A549 (cell line): ENCODE measurements at regions not wholly inside any gene's neighbourhood (a gene's known extent, or its start where the extent isn't known, plus 50 kb on each side); places are given as distances from the start of the nearest gene placed in this dataset.

ENCODE experiments used
- CTCF ChIP-seq: fragments of >200 bp; sonication (Bioruptor Twin); formaldehyde crosslinking; IDR thresholded peaks from 3 replicates; pipeline ENCODE4 v1.5.1; 2016
- HES2 ChIP-seq: fragments of >200 bp; sonication (Bioruptor Twin); formaldehyde crosslinking; IDR thresholded peaks from 2 replicates; pipeline ENCODE4 v1.6.1; 2016
- POLR2AphosphoS2 ChIP-seq: conservative IDR thresholded peaks from 2 replicates; pipeline ENCODE4 v1.6.1; 2012; ENCODE audit warnings: low read length, improper control_type of control experiment, inconsistent platforms
- RFX5 ChIP-seq: fragments of 450-650 bp; IDR thresholded peaks from 2 replicates; pipeline ENCODE4 v1.7.1; 2014; ENCODE audit warnings: antibody characterized with exemption, mild to moderate bottlenecking, moderate library complexity
- SMC3 ChIP-seq: fragments of >200 bp; sonication (Bioruptor Twin); formaldehyde crosslinking; IDR thresholded peaks from 3 replicates; pipeline ENCODE4 v1.6.1; 2018; ENCODE audit warnings: inconsistent platforms

GRCh38 chr3:66693461-66694031 is 192.7 kb upstream of the LRIG1 start:
- TF ChIP-seq SMC3 (no peak), HES2 (no peak), CTCF (no peak), POLR2AphosphoS2 (no peak), RFX5 (no peak)
